ENCODE measurements at regions not wholly inside any gene's neighbourhood (a gene's known extent, or its start where the extent isn't known, plus 50 kb on each side); places are given as distances from the start of the nearest gene placed in this dataset.

DNA sequence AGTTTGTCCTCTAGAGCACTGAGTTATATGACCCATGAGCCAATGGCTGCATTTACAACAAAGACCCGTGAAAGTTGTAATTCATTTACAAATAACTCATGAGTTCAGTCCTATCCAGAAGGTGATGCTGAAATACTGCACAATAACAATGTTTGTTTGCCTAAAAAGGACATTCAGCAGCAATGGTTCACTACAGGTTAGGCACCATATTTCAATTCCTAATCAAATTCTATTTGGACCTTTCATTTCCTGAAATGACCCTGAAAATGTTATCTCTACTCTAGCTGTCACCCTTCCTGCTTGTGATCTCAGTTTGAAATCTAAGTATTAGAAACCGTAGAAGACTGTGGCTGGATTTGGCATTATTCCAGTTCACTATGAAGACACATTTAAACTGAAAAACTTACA lies 191.2 kb upstream of the SAMSN1 start:
- dilution Hi-C loops (cut with MboI; ENCODE audit: extremely low pct_ligation_motif_present, low sequenced_read_pairs), result no loop called here
- no peak for FAIRE-seq
- Histone ChIP-seq H3K36me3 (ENCODE audit: control insufficient read depth in 2 of 2, extremely low read depth in 1 of 2, insufficient read depth in 2 of 2, low read length in 2 of 2) (no peaks in the 10 kb centered on the region), H3K27me3 (ENCODE audit: control insufficient read depth, extremely low read depth, insufficient read depth, low read length) (no peaks in the 10 kb centered on the region), H3K4me1 (ENCODE audit: control insufficient read depth, extremely low read depth, insufficient read depth, low read length) (no peaks in the 10 kb centered on the region), H3K79me2 (ENCODE audit: control insufficient read depth, insufficient read depth, low read length) (no peaks in the 10 kb centered on the region), H3K4me3 (ENCODE audit: control insufficient read depth in 2 of 3, extremely low read depth in 1 of 3, insufficient read depth in 2 of 3, low read depth in 1 of 3, low read length in 3 of 3) (no peak overlapping the region), H2AFZ (ENCODE audit: control insufficient read depth, low read length) (no peak overlapping the region), H3K9ac (ENCODE audit: control insufficient read depth, extremely low read depth, insufficient read depth, low read length) (no peak overlapping the region), H3K4me2 (ENCODE audit: control insufficient read depth, extremely low read depth, insufficient read depth, low read depth, low read length) (no peak overlapping the region), H3K27ac (ENCODE audit: control insufficient read depth, insufficient read depth, low read length) (no peak overlapping the region), H3K9me3 (ENCODE audit: control insufficient read depth, low read depth, low read length) (no peaks in the 10 kb centered on the region), H4K20me1 (ENCODE audit: control insufficient read depth, extremely low read depth, insufficient read depth, low read length) (no peaks in the 10 kb centered on the region), H3K9me1 (ENCODE audit: control insufficient read depth, extremely low read depth, insufficient read depth, low read length) (no peaks in the 10 kb centered on the region)
- DNase-seq (ENCODE audit: low read depth, low spot score), result no peak
- TF ChIP-seq, protein P1, sequence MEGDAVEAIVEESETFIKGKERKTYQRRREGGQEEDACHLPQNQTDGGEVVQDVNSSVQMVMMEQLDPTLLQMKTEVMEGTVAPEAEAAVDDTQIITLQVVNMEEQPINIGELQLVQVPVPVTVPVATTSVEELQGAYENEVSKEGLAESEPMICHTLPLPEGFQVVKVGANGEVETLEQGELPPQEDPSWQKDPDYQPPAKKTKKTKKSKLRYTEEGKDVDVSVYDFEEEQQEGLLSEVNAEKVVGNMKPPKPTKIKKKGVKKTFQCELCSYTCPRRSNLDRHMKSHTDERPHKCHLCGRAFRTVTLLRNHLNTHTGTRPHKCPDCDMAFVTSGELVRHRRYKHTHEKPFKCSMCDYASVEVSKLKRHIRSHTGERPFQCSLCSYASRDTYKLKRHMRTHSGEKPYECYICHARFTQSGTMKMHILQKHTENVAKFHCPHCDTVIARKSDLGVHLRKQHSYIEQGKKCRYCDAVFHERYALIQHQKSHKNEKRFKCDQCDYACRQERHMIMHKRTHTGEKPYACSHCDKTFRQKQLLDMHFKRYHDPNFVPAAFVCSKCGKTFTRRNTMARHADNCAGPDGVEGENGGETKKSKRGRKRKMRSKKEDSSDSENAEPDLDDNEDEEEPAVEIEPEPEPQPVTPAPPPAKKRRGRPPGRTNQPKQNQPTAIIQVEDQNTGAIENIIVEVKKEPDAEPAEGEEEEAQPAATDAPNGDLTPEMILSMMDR (optimal IDR thresholded peaks at IDR 0.05 in 1 of 3, IDR thresholded peaks at IDR 0.05 in 1 of 3, conservative IDR thresholded peaks at IDR 0.05 in 1 of 3; ENCODE audit: extremely low read depth in 1 of 3, insufficient read depth in 2 of 3, low read length in 3 of 3), result no peak
- no peak for TF ChIP-seq EZH2 (IDR thresholded peaks at IDR 0.05; ENCODE audit: low read length)

DNA sequence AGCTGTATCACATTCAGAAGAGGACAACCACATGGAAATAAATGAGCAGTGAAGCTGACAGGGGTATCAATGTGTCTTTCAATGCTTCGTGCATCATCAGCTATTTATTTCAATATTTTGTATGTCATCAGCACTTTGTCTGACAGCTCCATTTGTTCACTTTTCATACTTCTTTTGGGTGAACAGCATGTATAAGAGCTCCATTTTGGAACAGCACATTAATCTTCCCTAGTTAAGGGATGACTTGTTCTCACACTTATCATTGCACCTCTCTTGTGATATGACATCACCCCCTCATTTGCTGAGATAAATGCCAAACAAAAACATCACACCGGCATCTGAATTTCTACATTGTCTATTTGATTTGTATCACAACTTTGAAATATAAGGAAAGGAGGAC lies 190.6 kb upstream of the SAMSN1 start:
- dilution Hi-C loops (cut with MboI; ENCODE audit: extremely low pct_ligation_motif_present, low sequenced_read_pairs), result no loop called here
- DNase-seq (ENCODE audit: low read depth, low spot score) (no peak), FAIRE-seq (no peak)
- TF ChIP-seq, protein P1 (optimal IDR thresholded peaks at IDR 0.05 in 1 of 3, IDR thresholded peaks at IDR 0.05 in 1 of 3, conservative IDR thresholded peaks at IDR 0.05 in 1 of 3; ENCODE audit: extremely low read depth in 1 of 3, insufficient read depth in 2 of 3, low read length in 3 of 3), result no peak
- no peak for TF ChIP-seq EZH2 (IDR thresholded peaks at IDR 0.05; ENCODE audit: low read length)
- Histone ChIP-seq H3K9me1 (ENCODE audit: control insufficient read depth, extremely low read depth, insufficient read depth, low read length) (no peaks in the 10 kb centered on the region), H3K27me3 (ENCODE audit: control insufficient read depth, extremely low read depth, insufficient read depth, low read length) (no peaks in the 10 kb centered on the region), H3K79me2 (ENCODE audit: control insufficient read depth, insufficient read depth, low read length) (no peaks in the 10 kb centered on the region), H2AFZ (ENCODE audit: control insufficient read depth, low read length) (no peak overlapping the region), H3K4me3 (ENCODE audit: control insufficient read depth in 2 of 3, extremely low read depth in 1 of 3, insufficient read depth in 2 of 3, low read depth in 1 of 3, low read length in 3 of 3) (no peak overlapping the region), H4K20me1 (ENCODE audit: control insufficient read depth, extremely low read depth, insufficient read depth, low read length) (no peaks in the 10 kb centered on the region), H3K9me3 (ENCODE audit: control insufficient read depth, low read depth, low read length) (no peaks in the 10 kb centered on the region), H3K4me1 (ENCODE audit: control insufficient read depth, extremely low read depth, insufficient read depth, low read length) (no peaks in the 10 kb centered on the region), H3K9ac (ENCODE audit: control insufficient read depth, extremely low read depth, insufficient read depth, low read length) (no peak overlapping the region), H3K27ac (ENCODE audit: control insufficient read depth, insufficient read depth, low read length) (no peak overlapping the region), H3K4me2 (ENCODE audit: control insufficient read depth, extremely low read depth, insufficient read depth, low read depth, low read length) (no peak overlapping the region), H3K36me3 (ENCODE audit: control insufficient read depth in 2 of 2, extremely low read depth in 1 of 2, insufficient read depth in 2 of 2, low read length in 2 of 2) (no peaks in the 10 kb centered on the region)
